ENCODE measurements at regions not wholly inside any gene's neighbourhood (a gene's known extent, or its start where the extent isn't known, plus 50 kb on each side); places are given as distances from the start of the nearest gene placed in this dataset.

- no peaks in the 10 kb centered on the region for H3K9me3 ChIP-seq (ENCODE audit: control insufficient read depth, low read depth, low read length)
- H3K18ac ChIP-seq (ENCODE audit: insufficient read length, low read depth, low read length) = no peak overlapping the region
- H3K23ac ChIP-seq (ENCODE audit: insufficient read length, low read depth, low read length) = no peak overlapping the region
- no peak overlapping the region for H4K8ac ChIP-seq (replicated peaks; ENCODE audit: insufficient read length, low read depth, low read length)
- no peak overlapping the region for H4K5ac ChIP-seq (ENCODE audit: insufficient read length, low read depth, low read length)
- no peak overlapping the region for H3K4ac ChIP-seq (ENCODE audit: low read depth, low read length)
- no peak overlapping the region for H2BK5ac ChIP-seq (ENCODE audit: insufficient read length, low read length)
- H2AFZ ChIP-seq (ENCODE audit: low read length) = no peak overlapping the region
- no peaks in the 10 kb centered on the region; the same call in 1 of the 2 replicates for H3K27me3 ChIP-seq (ENCODE audit: insufficient read depth, low read length)
- no peaks in the 10 kb centered on the region for H3K23me2 ChIP-seq (ENCODE audit: insufficient read length, low read depth, low read length, poor library complexity, severe bottlenecking)
- H3K27me3 Mint-ChIP-seq (ENCODE audit: low read depth) = no peaks in the 10 kb centered on the region
- H3K79me2 ChIP-seq (ENCODE audit: insufficient read depth, low read length) = no peaks in the 10 kb centered on the region
- no peak overlapping the region for H2BK120ac ChIP-seq (ENCODE audit: low read depth, low read length, poor library complexity, severe bottlenecking)
- no peak overlapping the region for H2BK20ac ChIP-seq (ENCODE audit: low read depth, low read length, poor library complexity, severe bottlenecking)
- no peak overlapping the region for H3K27ac ChIP-seq (ENCODE audit: insufficient read length, low read depth, low read length)
- H3K56ac ChIP-seq (ENCODE audit: insufficient read length, low read depth, low read length) = no peak overlapping the region
- H2BK12ac ChIP-seq (ENCODE audit: insufficient read length, low read depth, low read length) = no peak overlapping the region
- WGBS (ENCODE audit: extremely low coverage, insufficient read length, low lambda C conversion rate) = no CpG with 5 or more reads among the region's 5 CpGs
- H3K9ac ChIP-seq (ENCODE audit: extremely low read depth, insufficient read length, low read length) = no peak overlapping the region
- peaks cover 2% of the 10 kb centered on the region; the same call in 1 of the 2 replicates for H3K4me1 ChIP-seq (ENCODE audit: insufficient read depth, low read length)
- no peak overlapping the region for H3T11ph ChIP-seq (ENCODE audit: low read length)
- DNase-seq = no peak
- H3K79me1 ChIP-seq (ENCODE audit: insufficient read depth, low read depth, low read length, poor library complexity, severe bottlenecking) = no peaks in the 10 kb centered on the region
- H4K91ac ChIP-seq (ENCODE audit: insufficient read length, low read depth, low read length) = no peak overlapping the region
- no peak overlapping the region for H2AK5ac ChIP-seq (ENCODE audit: insufficient read length, low read length)
- H3K14ac ChIP-seq (ENCODE audit: insufficient read depth, low read length) = no peak overlapping the region
- no peaks in the 10 kb centered on the region for H4K20me1 ChIP-seq (ENCODE audit: control insufficient read depth, insufficient read depth, insufficient read length)
- peaks cover 12 to 20% of the 10 kb centered on the region in 2 experiments for H3K4me1 Mint-ChIP-seq
- no peak overlapping the region for H3K27ac Mint-ChIP-seq
- H3K4me3 Mint-ChIP-seq = no peak overlapping the region
- peaks cover 0 to 3% (median 0%) of the 10 kb centered on the region in 3 experiments; a peak in 1 of 7 replicates for H3K36me3 Mint-ChIP-seq (ENCODE audit: insufficient read depth in 1 of 3, low read depth in 3 of 3)
- TF ChIP-seq CTCF (conservative IDR thresholded peaks at IDR 0.05) = no peak
- no peak overlapping the region for H3K4me2 ChIP-seq (ENCODE audit: insufficient read depth, insufficient read length, low read length)
- H2BK15ac ChIP-seq (ENCODE audit: low read depth, low read length) = no peak overlapping the region
- peaks cover 8 to 14% of the 10 kb centered on the region in 2 experiments; a peak in 4 of 5 replicates for H3K9me3 Mint-ChIP-seq
Observed at GRCh38 chr15:66894363-66894762, 171.0 kb upstream of the SMAD3 start.

Data from H9 (cell line).